Vagina (tissue), 2 donors: ENCODE measurements at regions not wholly inside any gene's neighbourhood (a gene's known extent, or its start where the extent isn't known, plus 50 kb on each side); places are given as distances from the start of the nearest gene placed in this dataset.

Experiments
- POLR2A ChIP-seq, 2 donors: fragments of 450-650 bp; IDR thresholded peaks; one replicate each; pipeline ENCODE4 v1.6.1; 2017; ENCODE audit warnings: antibody characterized with exemption in 2 of 2, mild to moderate bottlenecking in 2 of 2, moderate library complexity in 2 of 2
- POLR2AphosphoS5 ChIP-seq, 2 donors: sonication (generic); formaldehyde crosslinking; IDR thresholded peaks; one replicate each; pipeline ENCODE4 v1.9.0; 2017; ENCODE audit warnings: antibody characterized with exemption in 2 of 2, mild to moderate bottlenecking in 2 of 2, low read depth in 1 of 2; ENCODE audit not compliant: insufficient read depth in 1 of 2
- TF ChIP-seq, protein P1 (sequence below), 3 experiments: fragments of 450-650 bp in 2 of 3; fragments of 200-600 bp in 1 of 3; sonication (generic) in 1 of 3; IDR thresholded peaks; one replicate each; pipeline ENCODE4 v1.5.1; 2017 to 2019; ENCODE audit warnings: antibody characterized with exemption in 3 of 3, mild to moderate bottlenecking in 2 of 3, moderate library complexity in 2 of 3

DNA sequence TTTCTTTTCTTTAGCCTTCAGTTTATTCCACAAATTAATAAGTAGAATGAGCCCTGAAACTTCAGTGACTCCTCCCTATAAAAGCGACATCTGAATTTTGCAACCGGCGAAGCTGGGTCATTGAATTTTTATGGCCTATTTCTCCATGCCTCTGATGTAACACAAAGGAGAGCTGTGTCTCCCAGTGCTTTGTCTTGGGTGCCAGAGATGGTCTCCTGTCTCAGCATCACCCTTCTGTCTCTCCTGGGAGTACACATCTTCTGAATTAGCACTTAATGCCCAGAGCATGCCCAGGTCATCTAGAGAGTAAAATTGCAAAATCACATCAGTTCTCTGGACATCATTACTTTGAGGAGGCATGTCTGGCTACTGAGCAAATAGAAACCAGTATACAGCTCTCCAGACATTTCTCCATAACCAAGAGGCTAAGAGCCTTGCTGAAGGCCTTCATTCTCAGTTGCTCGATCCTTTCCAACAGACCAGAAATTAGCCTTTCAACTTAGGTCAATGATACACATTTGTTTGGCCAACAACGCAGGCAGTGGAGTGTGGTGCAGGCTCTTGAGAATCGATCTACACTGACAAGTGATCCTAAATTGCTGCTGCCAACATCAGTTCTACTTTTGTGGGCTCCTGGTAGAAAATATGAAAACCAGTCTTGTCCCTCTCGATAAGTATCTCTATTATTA is 176.0 kb upstream of the FOXQ1 start:
- TF ChIP-seq POLR2A (IDR thresholded peaks at IDR 0.05) = no peak
- TF ChIP-seq, protein P1, sequence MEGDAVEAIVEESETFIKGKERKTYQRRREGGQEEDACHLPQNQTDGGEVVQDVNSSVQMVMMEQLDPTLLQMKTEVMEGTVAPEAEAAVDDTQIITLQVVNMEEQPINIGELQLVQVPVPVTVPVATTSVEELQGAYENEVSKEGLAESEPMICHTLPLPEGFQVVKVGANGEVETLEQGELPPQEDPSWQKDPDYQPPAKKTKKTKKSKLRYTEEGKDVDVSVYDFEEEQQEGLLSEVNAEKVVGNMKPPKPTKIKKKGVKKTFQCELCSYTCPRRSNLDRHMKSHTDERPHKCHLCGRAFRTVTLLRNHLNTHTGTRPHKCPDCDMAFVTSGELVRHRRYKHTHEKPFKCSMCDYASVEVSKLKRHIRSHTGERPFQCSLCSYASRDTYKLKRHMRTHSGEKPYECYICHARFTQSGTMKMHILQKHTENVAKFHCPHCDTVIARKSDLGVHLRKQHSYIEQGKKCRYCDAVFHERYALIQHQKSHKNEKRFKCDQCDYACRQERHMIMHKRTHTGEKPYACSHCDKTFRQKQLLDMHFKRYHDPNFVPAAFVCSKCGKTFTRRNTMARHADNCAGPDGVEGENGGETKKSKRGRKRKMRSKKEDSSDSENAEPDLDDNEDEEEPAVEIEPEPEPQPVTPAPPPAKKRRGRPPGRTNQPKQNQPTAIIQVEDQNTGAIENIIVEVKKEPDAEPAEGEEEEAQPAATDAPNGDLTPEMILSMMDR (IDR thresholded peaks at IDR 0.05) = no peak
- TF ChIP-seq POLR2AphosphoS5 (IDR thresholded peaks at IDR 0.05; ENCODE audit: insufficient read depth in 1 of 2, low read depth in 1 of 2) = no peak
